AG04449 (cell line): ENCODE measurements at regions not wholly inside any gene's neighbourhood (a gene's known extent, or its start where the extent isn't known, plus 50 kb on each side); places are given as distances from the start of the nearest gene placed in this dataset.

Experiments used
- CTCF ChIA-PET: fragments of 350-600 bp; formaldehyde crosslinking; extraction: SDS; loops from one replicate; lab custom pipeline; 2021; ENCODE audit warnings: antibody characterized with exemption; lab: Yijun Ruan, JAX
- POLR2A ChIA-PET: fragments of 400-600, 350-600 bp; formaldehyde crosslinking; extraction: SDS; loops from one replicate; lab custom pipeline; 2020; ENCODE audit warnings: antibody characterized with exemption, inconsistent platforms; lab: Yijun Ruan, JAX
- DNase-seq: peaks from one replicate; pipeline ENCODE4 v3.0.0-alpha.2; 2010; ENCODE audit warnings: low read depth, low spot score
- H3K4me3 ChIP-seq: 2 replicates; pipeline ENCODE4 v1.5.1; 2011; ENCODE audit warnings: low read depth, mild to moderate bottlenecking, control low read depth, low read length
- CTCF ChIP-seq: IDR thresholded peaks from one replicate; pipeline ENCODE4 v1.5.1; 2011; ENCODE audit warnings: mild to moderate bottlenecking, moderate library complexity, low read length, control low read depth, inconsistent platforms; ENCODE audit not compliant: insufficient read depth; ENCODE audit errors: missing control alignments

- TF ChIP-seq CTCF, result no peak
- CTCF ChIA-PET, result interaction anchor here (1.2 kb wide), 1 partner anchor 12 kb away, joined by 4 read pairs; no protein-coding TSS in a partner anchor
- POLR2A ChIA-PET, result no interaction called here
Observed at GRCh38 chr16:63629272-63629671, 1492.6 kb downstream of the CDH11 start.

GRCh38 chr16:63628812-63629211, 1493.1 kb downstream of the CDH11 start:
- no peak overlapping the region for H3K4me3 ChIP-seq
- ChIA-PET POLR2A (no interaction called here), CTCF (interaction anchor here (1.2 kb wide), 1 partner anchor 11 kb away, joined by 4 read pairs; no protein-coding TSS in a partner anchor)
- no peak for TF ChIP-seq CTCF
- DNase-seq, result no peak

More at GRCh38 chr16:63629272-63629671, 1492.6 kb downstream of the CDH11 start:
- DNase-seq, result no peak
- no peak overlapping the region for H3K4me3 ChIP-seq

GRCh38 chr16:63625126-63625525, 1496.7 kb downstream of the CDH11 start:
- ChIA-PET CTCF (no interaction called here), POLR2A (no interaction called here)
- no peak for DNase-seq
- no peak overlapping the region for H3K4me3 ChIP-seq
- no peak for TF ChIP-seq CTCF

- no peak for DNase-seq
- ChIA-PET POLR2A (no interaction called here), CTCF (no interaction called here)
- H3K4me3 ChIP-seq, result no peak overlapping the region
- no peak for TF ChIP-seq CTCF
Observed at GRCh38 chr16:63623551-63624039, 1498.3 kb downstream of the CDH11 start.

GRCh38 chr16:63618896-63619485, 1502.9 kb downstream of the CDH11 start:
- POLR2A ChIA-PET, result no interaction called here
- no peak for TF ChIP-seq CTCF
- CTCF ChIA-PET, result no interaction called here
- DNase-seq, result no peak
- no peak overlapping the region for H3K4me3 ChIP-seq

- CTCF ChIA-PET, result interaction anchor here (1.6 kb wide), 1 partner anchor 11 kb away, joined by 4 read pairs; no protein-coding TSS in a partner anchor
- no peak for TF ChIP-seq CTCF
- peak overlapping the region; percentile 56 for H3K4me3 ChIP-seq
- POLR2A ChIA-PET, result no interaction called here
- DNase-seq, result no peak
Observed at GRCh38 chr16:63617990-63618763, 1503.7 kb downstream of the CDH11 start.
